ENCODE measurements at regions not wholly inside any gene's neighbourhood (a gene's known extent, or its start where the extent isn't known, plus 50 kb on each side); places are given as distances from the start of the nearest gene placed in this dataset.

GRCh38 chr6:126926926-126927325, 191.5 kb upstream of the RSPO3 start:
- Histone ChIP-seq H3K27me3 (replicated peaks; ENCODE audit: insufficient read depth, low read length) (no peaks in the 10 kb centered on the region), H3K4me2 (ENCODE audit: low read depth, low read length) (no peak overlapping the region), H3K36me3 (replicated peaks; ENCODE audit: insufficient read depth, low read length) (no peaks in the 10 kb centered on the region), H3K4me1 (ENCODE audit: low read length) (no peaks in the 10 kb centered on the region), H3K9me3 (replicated peaks; ENCODE audit: insufficient read depth, low read length) (no peaks in the 10 kb centered on the region), H3F3A (ENCODE audit: insufficient read depth, low read length) (no peaks in the 10 kb centered on the region), H4K20me1 (ENCODE audit: insufficient read depth, low read length) (no peaks in the 10 kb centered on the region), H3K9me2 (replicated peaks; ENCODE audit: insufficient read depth, low read length) (no peaks in the 10 kb centered on the region), H2AFZ (ENCODE audit: low read length) (no peak overlapping the region), H3K4me3 (ENCODE audit: low read length) (no peak overlapping the region), H3K27ac (ENCODE audit: low read length) (no peak overlapping the region), H3K79me2 (ENCODE audit: low read length) (no peaks in the 10 kb centered on the region), H3K9ac (ENCODE audit: low read length) (no peak overlapping the region)
- TF ChIP-seq, protein P1, sequence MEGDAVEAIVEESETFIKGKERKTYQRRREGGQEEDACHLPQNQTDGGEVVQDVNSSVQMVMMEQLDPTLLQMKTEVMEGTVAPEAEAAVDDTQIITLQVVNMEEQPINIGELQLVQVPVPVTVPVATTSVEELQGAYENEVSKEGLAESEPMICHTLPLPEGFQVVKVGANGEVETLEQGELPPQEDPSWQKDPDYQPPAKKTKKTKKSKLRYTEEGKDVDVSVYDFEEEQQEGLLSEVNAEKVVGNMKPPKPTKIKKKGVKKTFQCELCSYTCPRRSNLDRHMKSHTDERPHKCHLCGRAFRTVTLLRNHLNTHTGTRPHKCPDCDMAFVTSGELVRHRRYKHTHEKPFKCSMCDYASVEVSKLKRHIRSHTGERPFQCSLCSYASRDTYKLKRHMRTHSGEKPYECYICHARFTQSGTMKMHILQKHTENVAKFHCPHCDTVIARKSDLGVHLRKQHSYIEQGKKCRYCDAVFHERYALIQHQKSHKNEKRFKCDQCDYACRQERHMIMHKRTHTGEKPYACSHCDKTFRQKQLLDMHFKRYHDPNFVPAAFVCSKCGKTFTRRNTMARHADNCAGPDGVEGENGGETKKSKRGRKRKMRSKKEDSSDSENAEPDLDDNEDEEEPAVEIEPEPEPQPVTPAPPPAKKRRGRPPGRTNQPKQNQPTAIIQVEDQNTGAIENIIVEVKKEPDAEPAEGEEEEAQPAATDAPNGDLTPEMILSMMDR (IDR thresholded peaks at IDR 0.05; ENCODE audit: low read length) = no peak
- no peak for TF ChIP-seq EZH2 (optimal IDR thresholded peaks at IDR 0.05; ENCODE audit: low read depth, low read length)
- TF ChIP-seq EZH2phosphoT487 (IDR thresholded peaks at IDR 0.05; ENCODE audit: low read length) = no peak
- DNase-seq = no peak

DNA sequence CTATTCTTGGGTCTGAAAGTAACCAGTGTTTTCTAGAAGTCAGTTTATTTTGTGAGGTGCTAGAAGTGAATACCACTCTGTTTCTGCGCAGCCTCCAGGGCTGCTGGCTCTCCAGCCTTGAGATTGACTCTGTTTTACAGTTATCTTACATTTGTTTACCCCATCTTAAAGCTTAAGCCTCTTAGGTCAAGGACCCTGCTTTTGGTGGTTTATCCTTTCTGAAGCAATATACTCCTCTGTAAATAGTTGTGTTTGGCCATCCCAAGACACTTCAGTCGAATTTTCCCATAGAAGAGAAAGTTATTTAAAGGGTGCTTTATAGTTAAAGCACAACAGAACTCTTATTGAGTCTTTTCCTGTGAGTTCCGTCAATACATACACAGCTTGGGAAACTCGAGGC, 190.6 kb upstream of the RSPO3 start:
- no peak overlapping the region for H2AFZ ChIP-seq (ENCODE audit: low read length)
- no peak overlapping the region for H3K4me3 ChIP-seq (ENCODE audit: low read length)
- H3K9ac ChIP-seq (ENCODE audit: low read length) = no peak overlapping the region
- no peaks in the 10 kb centered on the region for H3K9me3 ChIP-seq (replicated peaks; ENCODE audit: insufficient read depth, low read length)
- no peaks in the 10 kb centered on the region for H3K27me3 ChIP-seq (replicated peaks; ENCODE audit: insufficient read depth, low read length)
- no peaks in the 10 kb centered on the region for H3K36me3 ChIP-seq (replicated peaks; ENCODE audit: insufficient read depth, low read length)
- no peaks in the 10 kb centered on the region for H3F3A ChIP-seq (ENCODE audit: insufficient read depth, low read length)
- H4K20me1 ChIP-seq (ENCODE audit: insufficient read depth, low read length) = no peaks in the 10 kb centered on the region
- DNase-seq = no peak
- H3K79me2 ChIP-seq (ENCODE audit: low read length) = no peaks in the 10 kb centered on the region
- H3K4me2 ChIP-seq (ENCODE audit: low read depth, low read length) = no peak overlapping the region
- no peaks in the 10 kb centered on the region for H3K9me2 ChIP-seq (replicated peaks; ENCODE audit: insufficient read depth, low read length)
- TF ChIP-seq, protein P1 (IDR thresholded peaks at IDR 0.05; ENCODE audit: low read length) = no peak
- TF ChIP-seq EZH2 (optimal IDR thresholded peaks at IDR 0.05; ENCODE audit: low read depth, low read length) (no peak), EZH2phosphoT487 (IDR thresholded peaks at IDR 0.05; ENCODE audit: low read length) (no peak)
- H3K27ac ChIP-seq (ENCODE audit: low read length) = no peak overlapping the region
- H3K4me1 ChIP-seq (ENCODE audit: low read length) = no peaks in the 10 kb centered on the region

DNA sequence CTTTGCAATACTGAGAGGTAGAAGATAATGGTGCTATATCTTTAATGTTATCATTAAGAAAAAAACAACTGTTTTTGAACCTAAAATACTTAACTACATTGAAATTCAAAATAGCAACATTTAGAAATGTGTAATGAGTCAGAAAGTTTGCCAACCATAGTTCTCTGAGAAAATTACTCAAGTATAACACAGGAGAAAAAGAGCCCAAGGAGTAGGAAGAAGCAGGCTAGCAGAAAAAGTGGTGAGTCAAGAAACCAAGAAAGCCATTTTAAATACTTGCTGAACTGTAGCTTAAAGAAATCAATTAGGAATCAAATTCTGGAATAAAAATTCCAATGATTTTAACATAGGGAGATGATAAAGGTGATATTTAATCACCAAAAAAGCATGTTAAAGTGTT, 181.0 kb upstream of the RSPO3 start:
- no peaks in the 10 kb centered on the region for H3K27me3 ChIP-seq (replicated peaks; ENCODE audit: insufficient read depth, low read length)
- DNase-seq = no peak
- H3K4me2 ChIP-seq (ENCODE audit: low read depth, low read length) = no peak overlapping the region
- H3K4me3 ChIP-seq (ENCODE audit: low read length) = no peak overlapping the region
- H3K9me3 ChIP-seq (replicated peaks; ENCODE audit: insufficient read depth, low read length) = no peaks in the 10 kb centered on the region
- no peak overlapping the region for H3K9ac ChIP-seq (ENCODE audit: low read length)
- H3F3A ChIP-seq (ENCODE audit: insufficient read depth, low read length) = no peaks in the 10 kb centered on the region
- H3K4me1 ChIP-seq (ENCODE audit: low read length) = no peaks in the 10 kb centered on the region
- no peak overlapping the region for H2AFZ ChIP-seq (ENCODE audit: low read length)
- H3K9me2 ChIP-seq (replicated peaks; ENCODE audit: insufficient read depth, low read length) = no peaks in the 10 kb centered on the region
- no peaks in the 10 kb centered on the region for H3K36me3 ChIP-seq (replicated peaks; ENCODE audit: insufficient read depth, low read length)
- H4K20me1 ChIP-seq (ENCODE audit: insufficient read depth, low read length) = no peaks in the 10 kb centered on the region
- TF ChIP-seq, protein P1 (IDR thresholded peaks at IDR 0.05; ENCODE audit: low read length) = no peak
- TF ChIP-seq EZH2phosphoT487 (IDR thresholded peaks at IDR 0.05; ENCODE audit: low read length) (no peak), EZH2 (optimal IDR thresholded peaks at IDR 0.05; ENCODE audit: low read depth, low read length) (no peak)
- H3K27ac ChIP-seq (ENCODE audit: low read length) = no peak overlapping the region
- H3K79me2 ChIP-seq (ENCODE audit: low read length) = no peaks in the 10 kb centered on the region
